Mucosa of descending colon (tissue), 3 donors: ENCODE measurements at regions not wholly inside any gene's neighbourhood (a gene's known extent, or its start where the extent isn't known, plus 50 kb on each side); places are given as distances from the start of the nearest gene placed in this dataset.

Source experiments
- ATAC-seq: fragments of 200-7000 bp; cut with Tn5 transposase; one replicate; pipeline ENCODE4 v1.9.1; 2020; ENCODE audit warnings: mild to moderate bottlenecking, moderate library complexity
- DNase-seq, 3 donors: peaks; one replicate each; pipeline ENCODE4 v3.0.0-alpha.2; 2020
- H3K36me3 ChIP-seq: fragments of 200-600 bp; one replicate; pipeline ENCODE4 v1.8.0; 2021; ENCODE audit warnings: low read depth, mild to moderate bottlenecking
- H3K4me1 ChIP-seq: fragments of 200-600 bp; one replicate; pipeline ENCODE4 v1.8.0; 2021; ENCODE audit warnings: low read depth, mild to moderate bottlenecking
- H3K4me3 ChIP-seq: fragments of 200-600 bp; one replicate; pipeline ENCODE4 v1.8.0; 2021; ENCODE audit warnings: mild to moderate bottlenecking
- H3K9me3 ChIP-seq: fragments of 200-600 bp; one replicate; pipeline ENCODE4 v1.8.0; 2021; ENCODE audit warnings: mild to moderate bottlenecking
- CTCF ChIP-seq: fragments of 200-600 bp; IDR thresholded peaks from one replicate; pipeline ENCODE4 v1.8.0; 2022; ENCODE audit warnings: antibody characterized with exemption, mild to moderate bottlenecking
- intact Hi-C, 2 donors: fragments of 100-400 bp; cut with DNase I in 1 of 2; cut with micrococcal nuclease in 1 of 2; formaldehyde crosslinking; loops; one replicate each; pipeline versions ENCODE4 v1.11.0 to v1.11.1; 2022; cut with DNase I, micrococcal nuclease
- donor health status: DM: no; HTN: no; CAD: no; lungs with moderate emphysema.
- donor health status: DM: no; HTN: no; CAD: no.
- donor health status: DM: no; HTN: yes; CAD: no.

DNA sequence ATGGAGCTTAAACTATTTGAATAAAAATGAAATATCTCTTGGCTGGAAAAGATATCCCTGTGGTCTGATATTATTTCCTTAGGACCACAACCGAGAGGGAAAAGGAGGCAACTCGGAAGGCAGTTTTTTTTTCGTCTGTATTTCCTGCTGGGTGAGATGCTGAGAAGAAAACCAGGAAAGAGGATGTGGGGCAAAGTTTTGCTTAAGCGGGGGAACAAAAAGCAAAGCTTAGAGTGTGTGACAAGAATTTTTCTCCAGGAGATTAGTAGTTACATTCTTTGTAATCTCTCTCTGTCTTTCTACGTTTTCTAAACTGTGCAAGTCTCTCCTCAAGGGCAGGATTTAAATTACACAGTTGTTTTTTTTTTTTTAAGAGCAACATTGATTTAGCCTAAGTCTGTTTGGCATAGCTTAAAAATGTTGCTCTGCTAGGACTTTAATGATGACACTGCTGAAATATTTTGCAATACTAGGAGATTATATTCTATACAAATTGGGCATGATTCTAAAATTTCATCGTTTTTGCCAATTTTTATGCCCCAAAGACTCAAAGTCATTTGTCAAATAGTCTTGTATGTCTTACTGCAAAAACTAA lies 258.5 kb downstream of the KCNS3 start:
- intact Hi-C loops: no loop called here
- H3K9me3 ChIP-seq: no peaks in the 10 kb centered on the region
- H3K36me3 ChIP-seq: no peaks in the 10 kb centered on the region
- no peak for DNase-seq
- ATAC-seq: no peak
- no peak overlapping the region for H3K4me3 ChIP-seq
- TF ChIP-seq CTCF: no peak
- no peaks in the 10 kb centered on the region for H3K4me1 ChIP-seq

DNA sequence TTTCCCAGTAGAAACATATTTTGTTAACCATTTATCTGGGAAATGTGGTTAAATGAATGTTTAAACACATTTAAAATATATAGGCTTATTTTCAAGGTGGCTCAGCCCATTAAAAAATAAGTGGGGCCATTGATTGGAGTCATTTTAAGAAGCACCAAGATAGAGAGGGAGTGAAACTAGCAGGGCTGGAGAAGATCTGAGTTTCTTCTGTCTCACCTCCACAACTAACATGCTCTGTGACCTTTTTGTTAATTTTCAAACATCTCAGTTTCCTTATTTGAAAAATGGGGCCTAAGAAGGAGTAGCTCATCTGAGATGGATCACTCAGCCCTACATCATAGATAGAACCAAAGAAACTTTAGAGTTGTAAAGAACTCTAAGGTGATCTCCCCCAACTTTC lies 254.8 kb downstream of the KCNS3 start:
- intact Hi-C loops: no loop called here

GRCh38 chr2:18132697-18133096 lies 254.2 kb downstream of the KCNS3 start:
- Histone ChIP-seq H3K4me1 (no peaks in the 10 kb centered on the region), H3K9me3 (no peaks in the 10 kb centered on the region), H3K4me3 (no peak overlapping the region), H3K36me3 (no peaks in the 10 kb centered on the region)
- no peak for DNase-seq
- intact Hi-C loops: no loop called here
- no peak for ATAC-seq
- TF ChIP-seq CTCF: no peak

More for the DNA sequence above, 254.8 kb downstream of the KCNS3 start:
- Histone ChIP-seq H3K36me3 (no peaks in the 10 kb centered on the region), H3K4me3 (no peak overlapping the region), H3K4me1 (no peaks in the 10 kb centered on the region), H3K9me3 (no peaks in the 10 kb centered on the region)
- ATAC-seq: no peak
- no peak for DNase-seq
- TF ChIP-seq CTCF: no peak

DNA sequence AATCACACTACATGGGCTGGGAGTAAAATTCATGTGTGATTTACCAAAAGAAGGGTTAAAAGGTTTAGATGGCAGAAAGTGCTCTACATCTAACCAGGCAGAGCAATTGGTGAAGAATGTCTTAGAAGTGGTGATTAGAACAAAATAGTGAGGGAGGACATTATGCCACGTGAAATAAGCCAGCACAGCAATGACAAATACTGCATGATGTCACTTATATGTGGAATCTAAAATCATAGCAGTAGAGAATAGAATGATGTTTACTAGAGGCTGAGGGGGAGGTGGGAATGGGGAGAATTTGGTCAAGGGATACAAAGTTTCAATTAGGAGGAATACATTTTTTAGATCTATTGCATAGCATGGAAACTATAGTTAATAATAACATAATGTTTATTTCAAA lies 253.3 kb downstream of the KCNS3 start:
- Histone ChIP-seq H3K9me3 (no peaks in the 10 kb centered on the region), H3K4me1 (no peaks in the 10 kb centered on the region), H3K36me3 (no peaks in the 10 kb centered on the region), H3K4me3 (no peak overlapping the region)
- TF ChIP-seq CTCF: no peak
- intact Hi-C loops: no loop called here
- DNase-seq: no peak
- ATAC-seq: no peak

GRCh38 chr2:18129348-18129747 lies 250.9 kb downstream of the KCNS3 start:
- intact Hi-C loops: no loop called here
- Histone ChIP-seq H3K9me3 (no peaks in the 10 kb centered on the region), H3K4me1 (no peaks in the 10 kb centered on the region), H3K36me3 (no peaks in the 10 kb centered on the region), H3K4me3 (no peak overlapping the region)
- no peak for TF ChIP-seq CTCF
- ATAC-seq: no peak
- DNase-seq: no peak

DNA sequence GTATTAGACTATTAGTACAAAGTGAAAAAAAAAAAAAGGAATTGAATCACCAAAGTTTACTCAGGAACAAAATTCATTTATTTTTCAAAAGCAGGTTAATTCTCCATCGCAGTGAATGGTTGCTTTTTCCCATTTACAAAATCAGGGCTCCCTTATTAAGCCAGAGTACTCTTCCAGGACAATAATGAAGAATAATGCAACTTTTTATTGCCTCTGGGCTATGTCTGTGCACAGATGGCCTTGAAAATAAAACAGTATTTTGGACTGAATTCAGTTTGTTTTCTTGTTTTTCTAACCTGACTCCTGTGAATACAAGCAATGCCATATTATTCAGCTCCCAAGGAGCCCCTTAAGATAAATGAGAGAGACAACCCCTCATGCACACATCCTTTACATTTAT lies 246.8 kb downstream of the KCNS3 start:
- no peak for TF ChIP-seq CTCF
- Histone ChIP-seq H3K9me3 (no peaks in the 10 kb centered on the region), H3K4me3 (no peak overlapping the region), H3K36me3 (no peaks in the 10 kb centered on the region), H3K4me1 (no peaks in the 10 kb centered on the region)
- intact Hi-C loops: no loop called here
- ATAC-seq (no peak), DNase-seq (no peak)
